Cardiac fibroblast (primary cell): ENCODE measurements at regions not wholly inside any gene's neighbourhood (a gene's known extent, or its start where the extent isn't known, plus 50 kb on each side); places are given as distances from the start of the nearest gene placed in this dataset.
A peak's percentile ranks its signal among the peaks of the same experiment; 100 is the strongest.

ENCODE experiments used
- DNase-seq, 2 donors: peaks; one replicate each; pipeline versions ENCODE4 v3.0.0 to v3.0.0-alpha.2; 2010; ENCODE audit warnings: low read depth in 2 of 2
- H3K4me3 ChIP-seq, 2 donors: replicated peaks in 1 of 2; 1 replicate in 1 of 2; 2 replicates in 1 of 2; pipeline ENCODE4 v1.5.1; 2011; ENCODE audit warnings: low read depth in 2 of 2, low read length in 2 of 2, mild to moderate bottlenecking in 2 of 2, moderate library complexity in 1 of 2
- CTCF ChIP-seq: IDR thresholded peaks from one replicate; pipeline ENCODE4 v1.5.1; 2011; ENCODE audit warnings: low read depth, mild to moderate bottlenecking, low read length, inconsistent platforms

DNA sequence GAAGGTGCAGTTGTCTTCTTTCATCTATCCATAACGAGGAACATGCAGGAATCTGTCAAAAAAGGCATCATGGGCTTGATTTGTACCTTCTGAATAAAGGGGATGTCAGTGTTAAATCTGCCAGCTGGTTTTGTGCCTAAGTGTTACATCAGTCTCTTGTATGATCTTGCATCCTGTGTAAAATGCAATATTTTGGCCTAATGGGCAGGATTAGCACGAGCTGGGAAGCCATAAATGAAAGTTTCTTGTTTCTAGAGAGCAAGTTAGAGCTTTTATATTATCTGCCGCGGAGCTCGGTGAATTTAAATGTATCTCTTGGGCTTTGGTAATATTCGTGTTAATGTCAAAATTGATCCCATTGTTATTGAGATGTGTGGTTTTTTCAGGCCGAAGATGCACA lies 526.1 kb upstream of the WWC1 start:
- peak in 1 of 2 donors; percentile 5 for DNase-seq
- no peak for TF ChIP-seq CTCF
- H3K4me3 ChIP-seq: no peak overlapping the region

- no peak for TF ChIP-seq CTCF
- no peak for DNase-seq
- no peak overlapping the region for H3K4me3 ChIP-seq
Observed at GRCh38 chr5:167766957-167767356, 524.5 kb upstream of the WWC1 start.

DNA sequence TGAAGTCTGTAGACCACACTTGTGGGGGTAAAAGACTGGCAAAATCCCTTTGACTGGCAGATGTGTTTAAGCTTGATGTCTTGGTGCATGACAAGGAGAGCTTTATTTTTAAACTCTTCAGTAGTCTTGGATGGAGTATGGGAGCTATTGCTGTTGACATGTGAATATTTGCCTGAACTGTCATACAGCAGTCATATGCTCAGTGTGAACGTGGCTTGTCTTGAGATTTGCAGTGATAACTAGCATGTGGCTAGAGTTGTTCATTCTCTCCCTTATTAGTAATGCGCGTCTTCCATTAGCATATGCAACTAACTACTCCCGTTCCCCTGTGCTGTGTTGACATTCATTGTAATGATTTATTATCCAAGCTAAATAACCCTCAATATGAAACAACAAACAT lies 523.6 kb upstream of the WWC1 start:
- H3K4me3 ChIP-seq: no peak overlapping the region
- no peak for DNase-seq
- TF ChIP-seq CTCF: no peak

DNA sequence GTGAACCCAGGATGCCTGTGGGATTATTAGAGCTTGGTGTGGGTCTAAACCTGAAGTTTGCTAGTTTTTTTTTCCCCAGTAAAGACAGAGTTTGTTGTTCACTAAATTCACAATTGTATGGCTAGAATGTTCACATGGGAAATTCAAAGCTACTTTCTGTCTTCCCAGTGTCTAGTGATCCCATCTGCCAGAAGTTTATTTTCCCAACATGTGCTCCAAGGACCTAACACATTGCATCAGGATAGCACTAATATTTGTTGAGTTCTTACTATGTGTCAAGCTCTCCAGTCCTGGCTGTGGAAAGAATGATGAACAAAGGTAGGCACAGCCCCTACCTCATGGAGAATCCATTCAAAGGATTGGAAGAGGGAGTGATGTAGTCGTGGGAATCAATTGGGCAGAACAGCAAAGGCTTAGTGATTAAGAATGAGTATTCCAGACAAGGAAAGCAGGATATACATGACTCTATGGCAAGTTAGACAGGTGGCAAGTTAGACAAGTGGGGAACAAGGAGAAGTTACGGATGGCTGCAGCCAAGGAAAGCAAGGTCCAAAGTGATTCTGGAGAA lies 521.5 kb upstream of the WWC1 start:
- TF ChIP-seq CTCF: no peak
- H3K4me3 ChIP-seq: no peak overlapping the region
- no peak for DNase-seq

DNA sequence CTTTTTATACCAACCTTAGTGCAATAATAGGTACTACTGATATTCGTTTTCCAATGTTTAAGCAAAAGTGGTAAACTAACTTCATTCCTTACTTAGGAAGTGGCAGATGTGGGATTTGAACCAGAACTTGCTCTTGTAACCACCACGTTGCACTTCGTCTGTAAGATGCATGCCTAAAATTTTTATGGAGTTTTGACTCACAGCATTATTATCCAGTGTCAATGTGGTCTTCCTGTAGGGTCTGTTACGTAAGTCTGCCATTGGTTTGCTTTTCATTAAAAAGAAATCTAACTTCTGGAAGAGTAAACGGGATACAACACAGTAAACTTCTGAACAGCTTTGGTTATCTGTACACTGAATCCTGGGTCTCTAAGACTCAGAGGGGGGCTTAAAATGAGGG lies 521.0 kb upstream of the WWC1 start:
- no peak for TF ChIP-seq CTCF
- DNase-seq: peak; percentile 41 to 63
- no peak overlapping the region for H3K4me3 ChIP-seq

DNA sequence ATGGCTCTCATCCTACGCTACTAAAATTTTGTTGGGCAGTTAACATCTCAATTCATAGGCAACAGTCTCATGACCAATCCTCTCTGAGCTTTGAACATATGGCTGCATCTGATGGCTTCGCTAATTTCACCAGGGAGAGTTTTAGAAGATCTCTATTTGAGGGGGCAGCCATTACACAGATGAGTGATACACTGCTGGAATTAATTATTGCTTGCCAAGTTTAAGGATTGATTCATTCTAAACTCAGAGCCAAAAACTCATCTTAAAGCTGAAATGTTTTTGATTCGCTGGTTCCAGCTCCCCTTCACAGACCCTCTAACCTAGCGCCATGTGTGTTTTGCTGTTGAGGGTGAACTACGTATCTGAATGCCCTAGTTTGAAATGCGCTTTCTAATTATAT lies 519.9 kb upstream of the WWC1 start:
- DNase-seq: no peak
- TF ChIP-seq CTCF: no peak
- no peak overlapping the region for H3K4me3 ChIP-seq

- no peak for DNase-seq
- no peak for TF ChIP-seq CTCF
- H3K4me3 ChIP-seq: no peak overlapping the region
Observed at GRCh38 chr5:167773668-167774301, 517.7 kb upstream of the WWC1 start.
